DOHH2 (cell line): ENCODE measurements at regions not wholly inside any gene's neighbourhood (a gene's known extent, or its start where the extent isn't known, plus 50 kb on each side); places are given as distances from the start of the nearest gene placed in this dataset.

ENCODE experiments used
- H3F3A ChIP-seq: fragments of 200-600 bp; sonication (generic), shearing (Covaris generic); 2 replicates; pipeline ENCODE4 v1.6.0; 2016; ENCODE audit warnings: antibody characterized with exemption, mild to moderate bottlenecking; ENCODE audit not compliant: control insufficient read depth, insufficient read depth
- H3K27ac ChIP-seq: fragments of 200-600 bp; sonication (generic); 2 replicates; pipeline ENCODE4 v1.5.1; 2014; ENCODE audit warnings: low read depth, mild to moderate bottlenecking, low read length, moderate library complexity
- H3K27me3 ChIP-seq: fragments of 200-600 bp; sonication (generic); 2 replicates; pipeline ENCODE4 v1.6.1; 2014; ENCODE audit warnings: mild to moderate bottlenecking, low read length, mixed read lengths; ENCODE audit not compliant: control insufficient read depth
- H3K36me3 ChIP-seq: fragments of 200-600 bp; sonication (generic); 2 replicates; pipeline ENCODE4 v1.6.1; 2014; ENCODE audit warnings: mild to moderate bottlenecking, low read length, moderate library complexity, mixed read lengths; ENCODE audit not compliant: control insufficient read depth
- H3K4me1 ChIP-seq: fragments of 200-600 bp; sonication (generic); 2 replicates; pipeline ENCODE4 v1.6.1; 2014; ENCODE audit warnings: mild to moderate bottlenecking, low read length, mixed read lengths; ENCODE audit not compliant: control insufficient read depth
- H3K4me2 ChIP-seq: fragments of 200-600 bp; sonication (generic); 2 replicates; pipeline ENCODE4 v1.6.0; 2014; ENCODE audit warnings: mild to moderate bottlenecking, low read length, moderate library complexity
- H3K4me3 ChIP-seq: fragments of 200-600 bp; sonication (generic); 2 replicates; pipeline ENCODE4 v1.5.1; 2014; ENCODE audit warnings: mild to moderate bottlenecking, low read length, mixed read lengths
- H3K79me2 ChIP-seq: fragments of 200-600 bp; sonication (generic); 2 replicates; pipeline ENCODE4 v1.6.1; 2014; ENCODE audit warnings: mild to moderate bottlenecking, low read length, mixed read lengths; ENCODE audit not compliant: control insufficient read depth
- H3K9me2 ChIP-seq: fragments of 200-600 bp; sonication (generic); replicated peaks from 2 replicates; pipeline ENCODE4 v1.6.1; 2014; ENCODE audit warnings: mild to moderate bottlenecking, low read length, mixed read lengths; ENCODE audit not compliant: control insufficient read depth
- H3K9me3 ChIP-seq: fragments of 200-600 bp; sonication (generic); 2 replicates; pipeline ENCODE4 v1.6.1; 2014; ENCODE audit warnings: antibody characterized with exemption, low read length, mixed read lengths; ENCODE audit not compliant: control insufficient read depth, insufficient read depth
- H4K20me1 ChIP-seq: fragments of 200-600 bp; sonication (generic); 2 replicates; pipeline ENCODE4 v1.6.0; 2014; ENCODE audit warnings: low read depth, mild to moderate bottlenecking, antibody characterized with exemption, low read length, moderate library complexity; ENCODE audit not compliant: control insufficient read depth, insufficient read depth
- CTCF ChIP-seq: fragments of 200-600 bp; sonication (generic); IDR thresholded peaks from one replicate; pipeline ENCODE4 v1.5.1; 2014; ENCODE audit warnings: antibody characterized with exemption, mild to moderate bottlenecking, low read depth, low read length; ENCODE audit not compliant: poor library complexity, severe bottlenecking
- EZH2phosphoT487 ChIP-seq: fragments of 200-600 bp; sonication (generic); IDR thresholded peaks from 2 replicates; pipeline ENCODE4 v1.6.1; 2017; ENCODE audit warnings: borderline replicate concordance, mild to moderate bottlenecking, antibody characterized with exemption, low read length, moderate library complexity, mixed read lengths

GRCh38 chr21:18715606-18716005 lies 312.0 kb upstream of the TMPRSS15 start:
- no peak overlapping the region for H3K4me2 ChIP-seq
- H3K79me2 ChIP-seq = no peaks in the 10 kb centered on the region
- H3K36me3 ChIP-seq = no peaks in the 10 kb centered on the region
- H3K27me3 ChIP-seq = no peaks in the 10 kb centered on the region
- no peaks in the 10 kb centered on the region for H3K9me2 ChIP-seq
- H3K27ac ChIP-seq = no peak overlapping the region
- H3K4me1 ChIP-seq = no peaks in the 10 kb centered on the region
- H3F3A ChIP-seq = no peaks in the 10 kb centered on the region
- no peaks in the 10 kb centered on the region for H3K9me3 ChIP-seq
- TF ChIP-seq EZH2phosphoT487 (no peak), CTCF (no peak)
- H4K20me1 ChIP-seq = no peaks in the 10 kb centered on the region
- no peak overlapping the region for H3K4me3 ChIP-seq

- no peaks in the 10 kb centered on the region for H3K4me1 ChIP-seq
- no peaks in the 10 kb centered on the region for H3F3A ChIP-seq
- H4K20me1 ChIP-seq = no peaks in the 10 kb centered on the region
- H3K9me3 ChIP-seq = no peaks in the 10 kb centered on the region
- H3K27me3 ChIP-seq = no peaks in the 10 kb centered on the region
- H3K27ac ChIP-seq = no peak overlapping the region
- no peak overlapping the region for H3K4me3 ChIP-seq
- H3K9me2 ChIP-seq = no peaks in the 10 kb centered on the region
- H3K36me3 ChIP-seq = no peaks in the 10 kb centered on the region
- no peaks in the 10 kb centered on the region for H3K79me2 ChIP-seq
- TF ChIP-seq CTCF = no peak
- TF ChIP-seq EZH2phosphoT487 = no peak
- H3K4me2 ChIP-seq = no peak overlapping the region
Observed at GRCh38 chr21:18716578-18717138, 313.1 kb upstream of the TMPRSS15 start.

GRCh38 chr21:18722193-18722592 lies 318.6 kb upstream of the TMPRSS15 start:
- no peak for TF ChIP-seq EZH2phosphoT487
- TF ChIP-seq CTCF = no peak
- Histone ChIP-seq H3F3A (no peaks in the 10 kb centered on the region), H3K27me3 (no peaks in the 10 kb centered on the region), H3K4me3 (no peak overlapping the region), H3K79me2 (no peaks in the 10 kb centered on the region), H3K9me3 (no peaks in the 10 kb centered on the region), H3K4me1 (no peaks in the 10 kb centered on the region), H3K9me2 (no peaks in the 10 kb centered on the region), H3K4me2 (no peak overlapping the region), H3K27ac (no peak overlapping the region), H4K20me1 (no peaks in the 10 kb centered on the region), H3K36me3 (no peaks in the 10 kb centered on the region)
